Adrenal gland (tissue), 9 donors: ENCODE measurements at regions not wholly inside any gene's neighbourhood (a gene's known extent, or its start where the extent isn't known, plus 50 kb on each side); places are given as distances from the start of the nearest gene placed in this dataset.

Source experiments
- DNase-seq, 7 donors: peaks; one replicate each; pipeline ENCODE4 v3.0.0-alpha.2; 2019 to 2020
- H3K27ac ChIP-seq, 5 donors: fragments of 200-600 bp; sonication (generic) in 4 of 5; 1 replicate in 3 of 5; 2 replicates in 2 of 5; pipeline versions ENCODE4 v1.5.1 to v1.8.0; 2016 to 2020; ENCODE audit warnings: mild to moderate bottlenecking in 1 of 5
- H3K27me3 ChIP-seq: fragments of 200-600 bp; 2 replicates; pipeline ENCODE4 v1.8.0; 2021
- H3K36me3 ChIP-seq, 2 donors: fragments of 200-600 bp; replicated peaks in 1 of 2; 1 replicate in 1 of 2; 2 replicates in 1 of 2; pipeline versions ENCODE4 v1.5.1 to v1.8.0; 2018 to 2022
- H3K4me1 ChIP-seq, 2 donors: fragments of 200-600 bp; replicated peaks in 1 of 2; 1 replicate in 1 of 2; 2 replicates in 1 of 2; pipeline versions ENCODE4 v1.5.1 to v1.8.0; 2018 to 2021
- H3K4me3 ChIP-seq, 4 donors: fragments of 200-600 bp; sonication (generic) in 3 of 4; one replicate each; pipeline ENCODE4 v1.5.1; 2016 to 2018
- H3K9me3 ChIP-seq, 3 donors: fragments of 200-600 bp; sonication (generic) in 1 of 3; replicated peaks in 1 of 3; 1 replicate in 2 of 3; 2 replicates in 1 of 3; pipeline versions ENCODE4 v1.5.1 to v1.8.0; 2016 to 2021
- POLR2A ChIP-seq, 2 donors: fragments of 450-650 bp; IDR thresholded peaks; one replicate each; pipeline ENCODE4 v1.6.1; 2017; ENCODE audit warnings: antibody characterized with exemption in 2 of 2, mild to moderate bottlenecking in 2 of 2, moderate library complexity in 1 of 2
- WGBS, 4 donors: extraction: QIAGEN DNeasy Blood & Tissue Kit in 2 of 4; methylation state at CpG; one replicate each; pipeline versions ENCODE4 v1.1.5 to v1.1.7; 2013 to 2017; 5-methylcytosine and 5-hydroxymethylcytosine counted together
- intact Hi-C, 2 donors: fragments of 100-400 bp; cut with DNase I; formaldehyde crosslinking; loops; one replicate each; pipeline versions ENCODE4 v1.14.1 to v1.15.0; 2022 to 2023
- TF ChIP-seq, protein P1 (sequence below), 6 experiments: fragments of 450-650 bp in 4 of 6; fragments of 200-600 bp in 2 of 6; sonication (generic) in 1 of 6; IDR thresholded peaks; 1 replicate in 5 of 6; 2 replicates in 1 of 6; pipeline versions ENCODE4 v1.5.1 to v1.8.0; 2016 to 2021; ENCODE audit warnings: antibody characterized with exemption in 6 of 6, mild to moderate bottlenecking in 2 of 6, moderate library complexity in 1 of 6
- donor health status: healthy with polysubstance abuse.
- donor health status: Bipolar disorder and iron deficiency.
- donor health status: DM: yes; HTN: yes; CAD: no.
- donor health status: DM: no; HTN: no; CAD: no.
- donor health status: DM: no; HTN: no; CAD: no.

DNA sequence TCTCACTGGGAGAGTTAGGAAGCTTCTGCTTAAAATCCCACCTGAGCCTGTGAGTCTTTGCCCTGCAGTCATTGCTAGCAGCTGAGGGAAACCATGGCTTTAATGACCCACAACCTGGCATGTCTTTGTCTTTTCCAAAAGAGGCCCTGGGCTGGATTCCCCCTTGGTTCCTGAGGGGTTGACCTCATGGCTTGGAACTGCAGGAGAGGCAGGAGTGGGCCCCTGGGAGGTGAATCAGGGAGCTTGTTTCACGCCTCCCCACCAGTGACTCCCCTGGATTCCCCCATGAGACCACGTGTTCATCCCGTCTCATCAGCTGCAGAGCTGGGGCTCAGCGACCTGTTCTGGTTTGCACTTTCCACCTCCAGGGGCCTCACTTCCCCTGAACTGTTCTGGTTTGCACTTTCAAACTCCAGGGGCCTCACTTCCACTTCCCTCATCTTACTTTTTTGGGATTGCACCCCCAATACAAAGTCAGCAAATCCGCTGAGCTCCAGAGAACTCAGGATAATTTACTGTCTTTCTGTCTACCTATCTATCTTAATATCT lies 58.5 kb upstream of the TMEM18 start:
- intact Hi-C loops: no loop called here
- 50 to 58% (median 53%) methylated on average over 5 of the region's 5 CpGs for WGBS, 4 donors
- no peaks in the 10 kb centered on the region for H3K36me3 ChIP-seq
- H3K4me3 ChIP-seq: no peak overlapping the region
- no peaks in the 10 kb centered on the region for H3K9me3 ChIP-seq
- no peak for DNase-seq
- H3K27me3 ChIP-seq: no peaks in the 10 kb centered on the region
- H3K4me1 ChIP-seq: peaks cover 0 to under 1% of the 10 kb centered on the region in 2 donors
- TF ChIP-seq, protein P1, sequence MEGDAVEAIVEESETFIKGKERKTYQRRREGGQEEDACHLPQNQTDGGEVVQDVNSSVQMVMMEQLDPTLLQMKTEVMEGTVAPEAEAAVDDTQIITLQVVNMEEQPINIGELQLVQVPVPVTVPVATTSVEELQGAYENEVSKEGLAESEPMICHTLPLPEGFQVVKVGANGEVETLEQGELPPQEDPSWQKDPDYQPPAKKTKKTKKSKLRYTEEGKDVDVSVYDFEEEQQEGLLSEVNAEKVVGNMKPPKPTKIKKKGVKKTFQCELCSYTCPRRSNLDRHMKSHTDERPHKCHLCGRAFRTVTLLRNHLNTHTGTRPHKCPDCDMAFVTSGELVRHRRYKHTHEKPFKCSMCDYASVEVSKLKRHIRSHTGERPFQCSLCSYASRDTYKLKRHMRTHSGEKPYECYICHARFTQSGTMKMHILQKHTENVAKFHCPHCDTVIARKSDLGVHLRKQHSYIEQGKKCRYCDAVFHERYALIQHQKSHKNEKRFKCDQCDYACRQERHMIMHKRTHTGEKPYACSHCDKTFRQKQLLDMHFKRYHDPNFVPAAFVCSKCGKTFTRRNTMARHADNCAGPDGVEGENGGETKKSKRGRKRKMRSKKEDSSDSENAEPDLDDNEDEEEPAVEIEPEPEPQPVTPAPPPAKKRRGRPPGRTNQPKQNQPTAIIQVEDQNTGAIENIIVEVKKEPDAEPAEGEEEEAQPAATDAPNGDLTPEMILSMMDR (IDR thresholded peaks at IDR 0.05): no peak
- TF ChIP-seq POLR2A (IDR thresholded peaks at IDR 0.05): no peak
- no peak overlapping the region for H3K27ac ChIP-seq

DNA sequence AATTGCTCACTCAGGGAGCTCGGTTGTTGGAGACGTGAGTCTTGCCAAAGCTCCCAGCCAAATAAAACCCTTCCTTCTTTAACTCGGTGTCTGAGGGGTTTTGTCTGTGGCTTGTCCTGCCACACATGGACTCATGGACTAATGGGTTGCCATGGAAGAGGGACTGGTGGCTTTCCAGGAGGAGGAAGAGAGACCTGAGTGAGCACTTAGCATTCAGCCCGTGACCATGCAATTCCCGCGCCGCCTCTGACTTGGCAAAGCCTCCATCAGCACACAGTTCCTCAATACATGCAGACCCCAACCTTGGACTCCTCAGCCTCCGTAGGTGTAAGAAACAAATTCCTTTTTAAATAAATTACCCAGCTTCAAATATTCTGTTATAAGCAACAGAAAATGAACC lies 57.3 kb upstream of the TMEM18 start:
- Histone ChIP-seq H3K27me3 (no peaks in the 10 kb centered on the region), H3K27ac (no peak overlapping the region), H3K4me3 (no peak overlapping the region), H3K36me3 (no peaks in the 10 kb centered on the region), H3K9me3 (no peaks in the 10 kb centered on the region), H3K4me1 (no peaks in the 10 kb centered on the region)
- DNase-seq: no peak
- intact Hi-C loops: no loop called here
- TF ChIP-seq, protein P1 (IDR thresholded peaks at IDR 0.05): no peak
- no peak for TF ChIP-seq POLR2A (IDR thresholded peaks at IDR 0.05)
- WGBS, 4 donors: 85 to 89% (median 87%) methylated on average over 8 of the region's 8 CpGs

DNA sequence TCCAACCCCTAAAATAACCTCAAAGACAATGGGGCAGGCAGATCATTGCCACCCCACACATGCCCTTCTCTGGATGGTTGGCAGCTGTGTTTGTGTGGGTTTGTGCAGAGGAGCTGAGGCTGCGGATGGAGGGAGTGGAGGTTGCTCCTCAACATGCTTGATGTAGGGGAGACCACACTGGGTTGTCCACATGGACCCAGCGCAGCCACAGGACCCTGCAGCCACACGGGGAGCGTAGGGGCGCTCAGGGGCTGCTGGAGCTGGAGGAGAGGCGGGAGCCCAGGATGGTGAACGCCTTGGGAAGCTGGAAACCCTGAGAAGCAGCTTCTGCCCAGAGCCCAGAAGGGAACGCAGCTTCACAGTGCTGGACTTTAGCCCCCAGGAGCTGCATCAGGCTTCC lies 56.3 kb upstream of the TMEM18 start:
- Histone ChIP-seq H3K27ac (no peak overlapping the region), H3K4me3 (no peak overlapping the region), H3K36me3 (no peaks in the 10 kb centered on the region), H3K27me3 (no peaks in the 10 kb centered on the region), H3K9me3 (no peaks in the 10 kb centered on the region), H3K4me1 (no peaks in the 10 kb centered on the region)
- 71 to 90% (median 87%) methylated on average over 6 to 8 of the region's 8 CpGs for WGBS, 4 donors
- DNase-seq: no peak
- intact Hi-C loops: no loop called here
- TF ChIP-seq, protein P1 (IDR thresholded peaks at IDR 0.05): no peak
- no peak for TF ChIP-seq POLR2A (IDR thresholded peaks at IDR 0.05)

DNA sequence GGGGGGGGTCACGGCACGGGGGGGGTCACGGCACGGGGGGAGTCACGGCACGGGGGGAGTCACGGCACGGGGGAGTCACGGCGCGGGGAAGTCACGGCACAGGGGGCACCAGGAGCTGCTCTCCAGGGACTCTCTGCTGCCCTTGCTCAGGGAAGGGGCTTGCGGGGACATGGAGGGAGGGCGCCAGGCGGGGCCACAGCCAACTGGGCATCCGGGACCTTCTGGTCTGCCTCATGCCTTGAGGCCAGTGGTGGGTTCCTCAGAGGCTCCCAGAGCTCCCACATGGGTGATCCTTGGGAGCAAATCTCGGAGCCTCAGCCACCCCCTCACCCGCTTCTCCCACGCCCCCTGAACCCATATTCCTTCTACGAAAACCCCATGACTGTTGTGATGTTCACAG lies 55.8 kb upstream of the TMEM18 start:
- no peak for DNase-seq
- no peak overlapping the region for H3K4me3 ChIP-seq
- WGBS, 4 donors: 89 to 93% (median 92%) methylated on average over 8 to 20 of the region's 20 CpGs
- no peak overlapping the region for H3K27ac ChIP-seq
- no peaks in the 10 kb centered on the region for H3K36me3 ChIP-seq
- TF ChIP-seq, protein P1 (IDR thresholded peaks at IDR 0.05): no peak
- no peak for TF ChIP-seq POLR2A (IDR thresholded peaks at IDR 0.05)
- H3K27me3 ChIP-seq: no peaks in the 10 kb centered on the region
- H3K4me1 ChIP-seq: no peaks in the 10 kb centered on the region
- H3K9me3 ChIP-seq: no peaks in the 10 kb centered on the region
- intact Hi-C loops: no loop called here
